GM12872 (cell line): ENCODE measurements at regions not wholly inside any gene's neighbourhood (a gene's known extent, or its start where the extent isn't known, plus 50 kb on each side); places are given as distances from the start of the nearest gene placed in this dataset.

Experiments used
- CTCF ChIP-seq: IDR thresholded peaks from 3 replicates; pipeline ENCODE4 v1.5.1; 2011; ENCODE audit warnings: low read depth, mild to moderate bottlenecking, low read length, moderate library complexity; ENCODE audit not compliant: insufficient read depth

- peak; percentile 70 for TF ChIP-seq CTCF
Measured at GRCh38 chr4:85127653-85128052, 161.2 kb upstream of the WDFY3 start.

- no peak for TF ChIP-seq CTCF
Measured at GRCh38 chr4:85128246-85129204, 162.0 kb upstream of the WDFY3 start.

GRCh38 chr4:85132117-85132516 lies 165.6 kb upstream of the WDFY3 start:
- no peak for TF ChIP-seq CTCF

- TF ChIP-seq CTCF = no peak
Measured at GRCh38 chr4:85132570-85132969, 166.1 kb upstream of the WDFY3 start.

GRCh38 chr4:85142451-85142850 lies 176.0 kb upstream of the WDFY3 start:
- no peak for TF ChIP-seq CTCF

- TF ChIP-seq CTCF = peak; percentile 57
Measured at GRCh38 chr4:85147481-85148076, 181.1 kb upstream of the WDFY3 start.

GRCh38 chr4:85149676-85150075 lies 183.2 kb upstream of the WDFY3 start:
- TF ChIP-seq CTCF = no peak
